Body of pancreas (tissue), 4 donors: ENCODE measurements at regions not wholly inside any gene's neighbourhood (a gene's known extent, or its start where the extent isn't known, plus 50 kb on each side); places are given as distances from the start of the nearest gene placed in this dataset.

Source experiments
- CTCF ChIP-seq, 7 experiments: fragments of 450-650 bp in 4 of 7; fragments of 200-600 bp in 3 of 7; sonication (generic) in 3 of 7; IDR thresholded peaks; one replicate each; pipeline ENCODE4 v1.5.1; 2016 to 2019; ENCODE audit warnings: antibody characterized with exemption in 7 of 7
- POLR2A ChIP-seq, 3 donors: fragments of 450-650 bp; IDR thresholded peaks; one replicate each; pipeline ENCODE4 v1.6.1; 2016; ENCODE audit warnings: antibody characterized with exemption in 3 of 3, mild to moderate bottlenecking in 2 of 3

GRCh38 chr7:26925768-26926167 is 61.4 kb upstream of the SKAP2 start:
- TF ChIP-seq CTCF (IDR thresholded peaks at IDR 0.05) = no peak
- no peak for TF ChIP-seq POLR2A (IDR thresholded peaks at IDR 0.05)
